Lung (tissue), 11 donors: ENCODE measurements at regions not wholly inside any gene's neighbourhood (a gene's known extent, or its start where the extent isn't known, plus 50 kb on each side); places are given as distances from the start of the nearest gene placed in this dataset.
A peak's percentile ranks its signal among the peaks of the same experiment; 100 is the strongest.

Experiments
- ATAC-seq: fragments of 200-7000 bp; cut with Tn5 transposase; one replicate; pipeline ENCODE4 v1.9.1; 2020; ENCODE audit warnings: moderate number of reproducible peaks; ENCODE audit not compliant: insufficient read depth, low FRiP score
- DNase-seq, 3 donors: peaks; one replicate each; pipeline ENCODE4 v3.0.0-alpha.2; 2013 to 2017
- H3K27ac ChIP-seq, 2 donors: one replicate each; pipeline ENCODE4 v1.5.1; 2013; ENCODE audit warnings: mild to moderate bottlenecking in 2 of 2, moderate library complexity in 2 of 2, control low read depth in 1 of 2, inconsistent platforms in 1 of 2, low read depth in 1 of 2, low read length in 1 of 2
- H3K27me3 ChIP-seq, 3 donors: one replicate each; pipeline ENCODE4 v1.5.1; 2013; ENCODE audit warnings: low read length in 2 of 3; ENCODE audit not compliant: control insufficient read depth in 3 of 3, insufficient read depth in 3 of 3
- H3K36me3 ChIP-seq, 4 donors: one replicate each; pipeline ENCODE4 v1.5.1; 2013; ENCODE audit warnings: low read length in 4 of 4, mild to moderate bottlenecking in 1 of 4, moderate library complexity in 1 of 4; ENCODE audit not compliant: control insufficient read depth in 4 of 4, insufficient read depth in 4 of 4
- H3K4me1 ChIP-seq, 5 donors: one replicate each; pipeline ENCODE4 v1.5.1; 2013; ENCODE audit warnings: low read length in 5 of 5, mild to moderate bottlenecking in 2 of 5, moderate library complexity in 1 of 5; ENCODE audit not compliant: control insufficient read depth in 5 of 5, insufficient read depth in 5 of 5
- H3K4me3 ChIP-seq: one replicate; pipeline ENCODE4 v1.5.1; 2013; ENCODE audit warnings: mild to moderate bottlenecking, control low read depth, moderate library complexity
- H3K9ac ChIP-seq, 2 donors: one replicate each; pipeline ENCODE4 v1.5.1; 2013; ENCODE audit warnings: low read length in 2 of 2, control low read depth in 1 of 2; ENCODE audit not compliant: insufficient read depth in 1 of 2
- H3K9me3 ChIP-seq, 4 donors: one replicate each; pipeline ENCODE4 v1.5.1; 2013; ENCODE audit warnings: low read length in 3 of 4, mild to moderate bottlenecking in 1 of 4, moderate library complexity in 1 of 4; ENCODE audit not compliant: control insufficient read depth in 4 of 4, insufficient read depth in 3 of 4
- CTCF ChIP-seq: IDR thresholded peaks from 2 replicates; pipeline ENCODE4 v1.5.1; 2012; ENCODE audit warnings: mild to moderate bottlenecking; ENCODE audit errors: control extremely low read depth, extremely low read depth
- WGBS, 2 donors: extraction: QIAGEN DNeasy Blood & Tissue Kit; methylation state at CpG; one replicate each; pipeline ENCODE4 v1.1.7; 2013; 5-methylcytosine and 5-hydroxymethylcytosine counted together
- donor health status: control.
- donor health status: control.
- donor health status: Bipolar disorder and iron deficiency.
- donor health status: healthy.
- donor health status: DM: yes; HTN: yes; CAD: no.

- no peak for TF ChIP-seq CTCF
- H3K27ac ChIP-seq: no peak overlapping the region
- H3K4me1 ChIP-seq: peaks cover 0 to 11% (median 5%) of the 10 kb centered on the region in 5 donors
- 77 to 79% methylated on average over 2 of the region's 2 CpGs for WGBS, 2 donors
- no peak overlapping the region for H3K4me3 ChIP-seq
- DNase-seq (no peak), ATAC-seq (no peak)
- H3K36me3 ChIP-seq: no peaks in the 10 kb centered on the region
- no peaks in the 10 kb centered on the region for H3K27me3 ChIP-seq
- H3K9me3 ChIP-seq: peaks cover 0 to under 1% (median 0%) of the 10 kb centered on the region in 4 donors
- no peak overlapping the region for H3K9ac ChIP-seq
Observed at GRCh38 chr18:71371951-71372605, 1083.2 kb downstream of the SOCS6 start.

- no peak for TF ChIP-seq CTCF
- no peak overlapping the region for H3K27ac ChIP-seq
- H3K9me3 ChIP-seq: peaks cover 0 to 6% (median 3%) of the 10 kb centered on the region in 4 donors
- H3K4me1 ChIP-seq: peaks cover 0 to 11% (median 5%) of the 10 kb centered on the region in 5 donors
- H3K9ac ChIP-seq: no peak overlapping the region
- DNase-seq: peak; percentile 48 to 80 (median 57)
- H3K4me3 ChIP-seq: no peak overlapping the region
- WGBS, 2 donors: 71 to 74% methylated on average over 7 of the region's 7 CpGs
- no peak for ATAC-seq
- H3K27me3 ChIP-seq: no peaks in the 10 kb centered on the region
- H3K36me3 ChIP-seq: no peaks in the 10 kb centered on the region
Observed at GRCh38 chr18:71370671-71371445, 1082.0 kb downstream of the SOCS6 start.

GRCh38 chr18:71370095-71370494 is 1081.2 kb downstream of the SOCS6 start:
- no peak overlapping the region for H3K9ac ChIP-seq
- no peak overlapping the region for H3K27ac ChIP-seq
- no peaks in the 10 kb centered on the region for H3K27me3 ChIP-seq
- TF ChIP-seq CTCF: no peak
- no peaks in the 10 kb centered on the region for H3K36me3 ChIP-seq
- WGBS, 2 donors: 81 to 93% methylated on average over 2 of the region's 2 CpGs
- DNase-seq: no peak
- no peak overlapping the region for H3K4me3 ChIP-seq
- H3K9me3 ChIP-seq: peaks cover 0 to 6% (median 3%) of the 10 kb centered on the region in 4 donors
- peaks cover 0 to 11% (median 5%) of the 10 kb centered on the region in 5 donors for H3K4me1 ChIP-seq
- ATAC-seq: no peak
